Adrenal gland (tissue), 5 donors: ENCODE measurements at regions not wholly inside any gene's neighbourhood (a gene's known extent, or its start where the extent isn't known, plus 50 kb on each side); places are given as distances from the start of the nearest gene placed in this dataset.

Experiments
- POLR2A ChIP-seq, 2 donors: fragments of 450-650 bp; IDR thresholded peaks; one replicate each; pipeline ENCODE4 v1.6.1; 2017; ENCODE audit warnings: antibody characterized with exemption in 2 of 2, mild to moderate bottlenecking in 2 of 2, moderate library complexity in 1 of 2
- TF ChIP-seq, protein P1 (sequence below), 6 experiments: fragments of 450-650 bp in 4 of 6; fragments of 200-600 bp in 2 of 6; sonication (generic) in 1 of 6; IDR thresholded peaks; 1 replicate in 5 of 6; 2 replicates in 1 of 6; pipeline versions ENCODE4 v1.5.1 to v1.8.0; 2016 to 2021; ENCODE audit warnings: antibody characterized with exemption in 6 of 6, mild to moderate bottlenecking in 2 of 6, moderate library complexity in 1 of 6
- donor health status: DM: no; HTN: no; CAD: no.

GRCh38 chr1:232147215-232147614, 482.7 kb downstream of the SIPA1L2 start:
- no peak for TF ChIP-seq POLR2A (IDR thresholded peaks at IDR 0.05)
- TF ChIP-seq, protein P1, sequence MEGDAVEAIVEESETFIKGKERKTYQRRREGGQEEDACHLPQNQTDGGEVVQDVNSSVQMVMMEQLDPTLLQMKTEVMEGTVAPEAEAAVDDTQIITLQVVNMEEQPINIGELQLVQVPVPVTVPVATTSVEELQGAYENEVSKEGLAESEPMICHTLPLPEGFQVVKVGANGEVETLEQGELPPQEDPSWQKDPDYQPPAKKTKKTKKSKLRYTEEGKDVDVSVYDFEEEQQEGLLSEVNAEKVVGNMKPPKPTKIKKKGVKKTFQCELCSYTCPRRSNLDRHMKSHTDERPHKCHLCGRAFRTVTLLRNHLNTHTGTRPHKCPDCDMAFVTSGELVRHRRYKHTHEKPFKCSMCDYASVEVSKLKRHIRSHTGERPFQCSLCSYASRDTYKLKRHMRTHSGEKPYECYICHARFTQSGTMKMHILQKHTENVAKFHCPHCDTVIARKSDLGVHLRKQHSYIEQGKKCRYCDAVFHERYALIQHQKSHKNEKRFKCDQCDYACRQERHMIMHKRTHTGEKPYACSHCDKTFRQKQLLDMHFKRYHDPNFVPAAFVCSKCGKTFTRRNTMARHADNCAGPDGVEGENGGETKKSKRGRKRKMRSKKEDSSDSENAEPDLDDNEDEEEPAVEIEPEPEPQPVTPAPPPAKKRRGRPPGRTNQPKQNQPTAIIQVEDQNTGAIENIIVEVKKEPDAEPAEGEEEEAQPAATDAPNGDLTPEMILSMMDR (IDR thresholded peaks at IDR 0.05) = no peak
